NCI-H526 treated with DMSO at 0.1 percent for 48 hours (cell line): ENCODE measurements at regions not wholly inside any gene's neighbourhood (a gene's known extent, or its start where the extent isn't known, plus 50 kb on each side); places are given as distances from the start of the nearest gene placed in this dataset.

Experiments
- DNase-seq: peaks from one replicate; lab custom pipeline; 2025; lab: John Stamatoyannopoulos, UW

- no peak for DNase-seq
Measured at GRCh38 chr9:16312116-16312515, 558.4 kb downstream of the BNC2 start.

GRCh38 chr9:16312962-16313546 is 557.4 kb downstream of the BNC2 start:
- DNase-seq, result no peak

- no peak for DNase-seq
Measured at GRCh38 chr9:16314476-16314875, 556.0 kb downstream of the BNC2 start.

GRCh38 chr9:16315720-16316119 is 554.8 kb downstream of the BNC2 start:
- no peak for DNase-seq

- DNase-seq, result no peak
Measured at GRCh38 chr9:16316456-16316855, 554.0 kb downstream of the BNC2 start.

- no peak for DNase-seq
Measured at GRCh38 chr9:16316911-16317817, 553.3 kb downstream of the BNC2 start.

GRCh38 chr9:16318516-16319060 is 551.9 kb downstream of the BNC2 start:
- DNase-seq, result no peak

GRCh38 chr9:16319646-16320045 is 550.8 kb downstream of the BNC2 start:
- DNase-seq, result no peak

GRCh38 chr9:16320338-16320902 is 550.0 kb downstream of the BNC2 start:
- no peak for DNase-seq

GRCh38 chr9:16321461-16322119 is 548.9 kb downstream of the BNC2 start:
- DNase-seq, result no peak

GRCh38 chr9:16322849-16323248 is 547.6 kb downstream of the BNC2 start:
- no peak for DNase-seq

- no peak for DNase-seq
Measured at GRCh38 chr9:16325966-16326365, 544.5 kb downstream of the BNC2 start.

- DNase-seq, result no peak
Measured at GRCh38 chr9:16328349-16328748, 542.1 kb downstream of the BNC2 start.

GRCh38 chr9:16329671-16330113 is 540.8 kb downstream of the BNC2 start:
- DNase-seq, result no peak

GRCh38 chr9:16331031-16331430 is 539.4 kb downstream of the BNC2 start:
- no peak for DNase-seq

- no peak for DNase-seq
Measured at GRCh38 chr9:16331527-16331926, 538.9 kb downstream of the BNC2 start.

- no peak for DNase-seq
Measured at GRCh38 chr9:16333691-16334090, 536.8 kb downstream of the BNC2 start.

GRCh38 chr9:16335788-16336580 is 534.5 kb downstream of the BNC2 start:
- no peak for DNase-seq

GRCh38 chr9:16336833-16337232 is 533.6 kb downstream of the BNC2 start:
- DNase-seq, result no peak

- DNase-seq, result no peak
Measured at GRCh38 chr9:16337322-16338029, 533.0 kb downstream of the BNC2 start.

GRCh38 chr9:16341177-16341576 is 529.3 kb downstream of the BNC2 start:
- no peak for DNase-seq
